Stimulated activated CD8-positive, alpha-beta memory T cell treated with anti-CD3 and anti-CD28 coated beads, Interleukin-4, amount 100 ng/mL, for 48 hours (primary cell): ENCODE measurements at regions not wholly inside any gene's neighbourhood (a gene's known extent, or its start where the extent isn't known, plus 50 kb on each side); places are given as distances from the start of the nearest gene placed in this dataset.
A peak's percentile ranks its signal among the peaks of the same experiment; 100 is the strongest.

Source experiments
- DNase-seq: peaks from one replicate; pipeline ENCODE4 v3.0.0-alpha.2; 2020

DNA sequence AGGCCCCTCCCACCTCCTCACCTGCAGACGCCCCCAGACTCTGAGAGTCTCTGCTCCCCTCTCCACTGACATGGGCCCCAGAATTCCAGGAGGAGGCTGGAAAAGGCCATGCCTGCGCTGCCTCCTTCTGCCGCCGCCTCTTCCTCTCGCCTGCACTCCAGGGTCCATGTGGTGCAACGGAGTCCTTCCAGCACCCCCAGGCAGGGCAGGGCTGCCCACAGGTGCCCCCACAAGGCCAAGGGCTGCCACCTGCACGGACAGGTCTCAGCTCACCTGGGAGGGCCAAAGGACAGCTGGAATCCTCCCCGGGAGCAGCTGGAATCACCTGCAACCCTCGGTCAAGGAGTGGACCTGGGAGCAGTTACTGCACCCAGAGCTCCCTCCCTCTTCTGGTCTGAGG lies 194.9 kb downstream of the RBFOX3 start:
- no peak for DNase-seq

GRCh38 chr17:79415365-79415764 lies 195.5 kb downstream of the RBFOX3 start:
- DNase-seq: no peak

DNA sequence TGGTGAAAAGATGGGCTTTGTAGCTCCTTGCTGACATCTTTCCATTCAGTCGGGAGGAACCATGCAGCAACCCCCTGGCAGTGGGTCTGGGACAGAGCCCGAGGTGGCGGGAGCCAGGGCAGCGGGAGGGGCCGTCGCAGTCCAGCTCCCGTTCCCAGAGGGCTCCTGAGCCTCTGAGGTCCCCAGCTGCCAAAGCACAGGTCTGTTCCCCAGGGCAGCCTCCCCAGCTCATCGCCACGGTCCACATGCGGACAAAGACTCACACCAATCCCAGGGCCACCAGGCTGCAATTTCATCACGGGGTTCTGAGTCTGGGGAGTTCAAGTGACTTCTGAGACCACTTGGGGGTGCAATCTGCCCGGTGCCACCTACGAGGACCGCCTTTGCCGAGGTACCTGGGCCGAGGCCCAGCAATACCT lies 196.0 kb downstream of the RBFOX3 start:
- DNase-seq: no peak

GRCh38 chr17:79414063-79414792 lies 196.6 kb downstream of the RBFOX3 start:
- no peak for DNase-seq

DNA sequence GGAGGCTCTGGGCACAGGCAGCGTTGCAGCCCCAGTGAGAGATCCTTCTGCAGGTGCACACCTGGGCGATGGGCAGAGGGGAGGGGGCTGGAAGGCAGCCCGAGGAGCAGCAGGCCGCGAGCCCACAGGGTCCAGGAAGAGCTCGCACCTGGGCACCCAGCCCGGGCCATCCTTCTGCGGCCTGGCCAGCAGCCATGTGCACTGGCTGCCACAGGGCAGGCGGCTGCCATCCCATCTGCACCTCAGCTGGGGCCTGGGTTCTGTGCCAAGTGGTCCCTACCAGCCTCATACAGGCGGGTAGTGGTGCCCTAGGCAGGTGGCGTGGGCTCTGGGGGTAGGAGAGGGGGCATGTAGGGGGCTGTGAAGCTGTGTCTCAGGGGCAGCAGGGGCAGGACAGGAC lies 197.2 kb downstream of the RBFOX3 start:
- DNase-seq: no peak

GRCh38 chr17:79412886-79413390 lies 197.9 kb downstream of the RBFOX3 start:
- no peak for DNase-seq

- no peak for DNase-seq
Observed at GRCh38 chr17:79412110-79412509, 198.7 kb downstream of the RBFOX3 start.

- DNase-seq: no peak
Observed at GRCh38 chr17:79411419-79411818, 199.4 kb downstream of the RBFOX3 start.

GRCh38 chr17:79410681-79411080 lies 200.2 kb downstream of the RBFOX3 start:
- DNase-seq: no peak

GRCh38 chr17:79408251-79408650 lies 202.6 kb downstream of the RBFOX3 start:
- no peak for DNase-seq

DNA sequence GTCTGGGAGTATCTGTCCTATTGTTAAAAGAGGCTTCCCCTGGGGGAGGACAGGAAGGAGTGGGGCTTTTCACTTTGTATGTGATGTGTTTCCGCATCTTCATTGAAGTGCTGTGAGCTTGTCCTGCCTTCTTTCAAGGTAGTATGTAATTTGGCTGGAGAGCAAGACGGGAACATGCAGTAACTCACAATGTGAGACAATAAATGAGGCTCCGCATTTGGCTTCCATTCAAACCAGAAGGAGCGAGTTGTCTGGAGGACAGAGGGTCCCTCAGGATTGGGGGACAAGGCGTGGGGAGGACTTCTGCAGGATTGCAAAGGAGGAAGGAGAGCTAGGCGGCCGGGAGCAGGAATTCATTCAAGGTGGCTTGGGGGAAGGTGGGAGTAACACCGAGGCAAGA lies 203.5 kb downstream of the RBFOX3 start:
- no peak for DNase-seq

- no peak for DNase-seq
Observed at GRCh38 chr17:79406316-79406715, 204.5 kb downstream of the RBFOX3 start.

DNA sequence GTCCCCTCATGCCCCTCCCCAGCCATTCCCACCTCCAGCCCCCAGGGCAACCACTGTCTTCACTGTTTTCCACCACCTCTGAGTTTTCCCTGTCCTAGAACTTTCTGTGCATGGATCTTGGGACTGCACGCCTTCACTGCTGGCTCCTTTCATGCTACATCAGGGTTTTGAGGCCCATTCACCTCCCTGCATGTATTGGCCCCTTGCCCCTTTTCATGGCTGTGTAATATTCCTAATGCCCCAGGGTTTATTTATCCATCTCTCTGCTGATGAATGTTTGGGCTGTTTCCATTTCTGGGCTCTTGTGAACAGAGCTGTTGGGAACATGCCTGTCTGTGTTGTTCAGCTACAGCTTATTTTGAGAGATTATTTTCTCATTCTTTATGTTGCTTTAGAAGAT lies 205.0 kb downstream of the RBFOX3 start:
- no peak for DNase-seq

GRCh38 chr17:79404136-79404911 lies 206.5 kb downstream of the RBFOX3 start:
- DNase-seq: no peak

DNA sequence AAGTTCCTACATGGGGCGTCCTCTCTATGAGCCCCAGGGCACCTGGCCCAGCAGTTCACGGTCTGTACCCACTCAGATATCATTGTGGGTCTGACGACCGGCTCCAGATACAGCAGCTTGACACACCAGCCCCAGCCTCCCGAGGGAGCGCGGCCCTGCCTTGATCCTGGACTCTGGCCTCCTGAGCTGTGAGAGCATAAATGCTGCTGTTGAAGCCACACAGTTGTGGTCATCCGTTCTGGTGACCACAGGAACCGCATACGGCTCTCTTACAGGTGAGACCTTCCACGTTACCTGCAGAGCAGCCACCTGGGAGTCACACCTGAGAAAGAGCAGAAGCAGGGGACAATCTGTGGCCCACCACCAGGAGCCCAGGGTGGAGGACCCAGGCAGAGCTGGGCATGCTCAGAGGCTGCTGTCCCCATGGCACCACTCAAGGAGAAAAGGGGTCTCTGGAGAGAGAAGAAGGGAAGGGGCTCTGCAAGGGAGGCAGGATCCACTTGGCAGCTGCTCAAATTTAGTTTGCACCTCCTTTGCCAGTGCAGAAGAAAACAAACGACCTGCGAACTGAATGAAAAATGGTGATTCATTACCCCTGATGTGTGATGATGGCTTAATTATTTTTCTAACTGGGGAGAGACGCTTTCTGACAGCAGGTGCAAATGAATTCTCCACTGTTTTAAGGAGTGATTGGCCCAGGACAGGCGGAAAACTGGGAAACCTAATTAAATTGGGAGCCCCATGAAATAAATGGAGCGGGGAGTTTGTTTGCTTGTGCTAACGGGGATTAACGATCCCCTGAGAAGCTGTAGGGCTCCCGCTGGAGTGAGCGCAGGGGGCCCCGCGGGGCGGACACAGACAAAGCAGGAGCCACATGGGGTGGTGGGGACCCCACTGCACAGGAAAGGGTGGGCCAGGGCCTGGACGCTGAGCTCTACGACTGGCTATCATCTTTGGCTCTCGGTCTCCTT lies 208.9 kb downstream of the RBFOX3 start:
- DNase-seq: no peak

DNA sequence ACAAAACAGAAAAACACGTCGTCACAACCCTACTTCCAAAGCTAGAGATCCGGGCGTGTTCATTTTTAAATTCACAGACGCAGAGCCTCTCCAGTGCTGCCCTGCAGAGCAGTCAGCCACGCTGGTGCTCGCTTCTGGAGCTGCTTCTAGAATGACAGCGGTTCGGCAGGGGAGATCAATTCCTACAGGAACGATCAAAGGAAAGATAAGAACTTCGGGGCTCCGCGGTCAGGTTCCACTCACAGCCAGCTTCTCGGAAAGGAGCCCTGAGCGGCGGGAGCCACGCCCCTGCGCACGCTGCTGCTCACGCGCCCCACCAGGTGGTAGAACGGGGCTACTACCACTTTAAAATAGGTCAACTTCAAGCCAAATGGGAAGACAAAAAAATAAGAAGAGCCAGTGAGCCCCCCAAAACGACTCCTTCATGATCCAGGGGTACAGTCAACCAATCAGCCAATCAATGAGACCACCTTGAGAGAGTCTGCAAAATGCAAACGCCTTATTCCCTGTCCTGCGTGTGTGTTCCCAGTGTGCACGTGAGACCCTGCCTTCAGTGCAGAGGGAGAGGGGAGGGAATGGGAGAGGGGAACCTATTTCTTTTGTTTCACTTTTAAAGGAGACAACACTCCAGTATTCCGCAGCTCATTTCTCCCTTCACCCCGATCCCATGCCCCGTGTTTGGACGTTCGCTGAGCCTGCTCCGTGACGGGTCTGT lies 209.7 kb downstream of the RBFOX3 start:
- peak; percentile 83 for DNase-seq

DNA sequence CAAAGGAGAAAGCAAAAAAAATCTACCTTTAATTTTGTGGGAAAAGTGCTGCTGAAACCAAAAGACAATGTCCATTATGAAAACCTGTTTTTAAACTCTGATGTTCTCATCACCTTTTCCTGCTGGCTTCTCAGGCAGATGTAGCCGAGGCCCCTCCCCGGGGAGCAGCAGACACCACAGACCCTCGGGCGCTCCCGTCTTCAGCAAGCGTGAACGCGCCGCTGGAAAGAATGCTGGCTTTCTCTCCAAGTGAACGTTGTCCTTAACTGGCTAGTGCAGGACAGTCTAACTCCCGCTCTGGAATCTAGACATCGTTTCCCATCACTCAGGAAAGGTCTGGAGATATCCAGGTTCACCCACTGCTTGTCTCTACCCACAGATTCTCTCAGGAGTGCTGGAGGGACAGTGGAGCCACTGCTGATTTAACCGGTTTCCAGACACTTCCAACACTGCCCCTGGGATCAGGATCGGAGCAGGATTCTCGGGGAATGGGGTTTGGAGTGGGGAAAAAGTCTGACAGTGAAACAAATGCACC lies 211.2 kb downstream of the RBFOX3 start:
- DNase-seq: no peak

DNA sequence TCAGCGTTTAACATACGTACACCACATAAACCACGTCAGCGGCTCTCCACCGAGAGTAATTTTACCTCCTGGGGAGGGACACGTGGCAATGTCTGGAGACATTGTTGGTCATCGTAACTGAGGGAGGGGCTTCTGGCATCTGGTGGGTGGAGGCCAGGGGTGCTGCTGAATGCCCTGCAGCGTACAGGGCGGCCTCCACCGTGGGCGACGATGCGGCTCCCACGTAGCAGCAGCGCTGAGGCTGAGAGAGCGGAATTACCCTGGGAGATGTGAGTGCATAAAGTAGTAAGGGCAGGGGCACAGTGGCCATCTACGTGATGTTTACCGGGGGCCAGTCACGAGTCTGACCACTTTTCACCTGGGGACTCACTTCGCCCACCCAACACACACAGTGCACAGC lies 212.4 kb downstream of the RBFOX3 start:
- no peak for DNase-seq

GRCh38 chr17:79396696-79397095 lies 214.2 kb downstream of the RBFOX3 start:
- DNase-seq: no peak

DNA sequence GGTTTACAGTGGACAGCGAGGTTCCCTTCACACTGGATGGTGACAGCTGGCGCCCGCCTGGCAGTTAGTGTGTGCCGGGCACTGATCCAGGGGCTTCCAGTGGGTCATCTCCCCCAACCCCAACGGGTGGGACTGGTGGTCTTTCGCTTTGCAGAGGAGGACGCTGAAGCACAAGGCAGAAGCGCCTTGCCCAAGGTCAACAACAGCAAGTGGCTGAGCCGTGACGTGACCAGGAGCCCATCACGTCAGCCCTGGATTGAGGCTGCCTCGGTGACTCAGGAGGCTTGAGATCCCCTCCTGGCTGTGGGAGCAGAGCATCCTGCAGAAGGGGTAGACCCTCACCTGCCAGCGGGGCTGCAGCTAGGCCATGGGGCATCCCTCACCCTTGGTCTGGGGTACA lies 215.3 kb downstream of the RBFOX3 start:
- no peak for DNase-seq

GRCh38 chr17:79395066-79395465 lies 215.8 kb downstream of the RBFOX3 start:
- DNase-seq: no peak
